22Rv1 (cell line): ENCODE measurements at regions not wholly inside any gene's neighbourhood (a gene's known extent, or its start where the extent isn't known, plus 50 kb on each side); places are given as distances from the start of the nearest gene placed in this dataset.

Experiments used
- CTCF ChIP-seq: fragments of 450-650 bp; IDR thresholded peaks from 2 replicates; pipeline ENCODE4 v1.5.1; 2017; ENCODE audit warnings: mild to moderate bottlenecking
- ZFX ChIP-seq: fragments of 450-650 bp; IDR thresholded peaks from 2 replicates; pipeline ENCODE4 v1.6.1; 2017; ENCODE audit warnings: antibody characterized with exemption, borderline replicate concordance

GRCh38 chr5:147046281-147046680, 167.7 kb upstream of the PPP2R2B start:
- TF ChIP-seq CTCF (no peak), ZFX (no peak)
